GM23248 (cell line): ENCODE measurements at regions not wholly inside any gene's neighbourhood (a gene's known extent, or its start where the extent isn't known, plus 50 kb on each side); places are given as distances from the start of the nearest gene placed in this dataset.

Experiments used
- EZH2 ChIP-seq: fragments of 200-600 bp; sonication (generic); IDR thresholded peaks from 2 replicates; pipeline ENCODE4 v1.6.1; 2018; ENCODE audit warnings: antibody characterized with exemption, mild to moderate bottlenecking; ENCODE audit not compliant: insufficient read depth, poor library complexity, severe bottlenecking
- EZH2phosphoT487 ChIP-seq: fragments of 200-600 bp; sonication (generic); IDR thresholded peaks from 2 replicates; pipeline ENCODE4 v1.6.1; 2018; ENCODE audit warnings: antibody characterized with exemption, moderate library complexity, mild to moderate bottlenecking, low read depth; ENCODE audit not compliant: insufficient read depth

- TF ChIP-seq EZH2, result no peak
- no peak for TF ChIP-seq EZH2phosphoT487
Observed at GRCh38 chr2:120991441-120991840, 255.8 kb downstream of the GLI2 start.
